ENCODE measurements at regions not wholly inside any gene's neighbourhood (a gene's known extent, or its start where the extent isn't known, plus 50 kb on each side); places are given as distances from the start of the nearest gene placed in this dataset.

- ChIA-PET SMC1A (ENCODE audit: uncharacterized antibody, unreplicated experiment) (interaction anchor here (1.0 to 1.3 kb wide), 2 partner anchors 28 to 35 kb away, joined by 3 read pairs; no protein-coding TSS in a partner anchor), RAD21 (ENCODE audit: unreplicated experiment) (no interaction called here), POLR2A (no interaction called here), CTCF (interaction anchor here (1.4 kb wide), 1 partner anchor 9 kb away, joined by 3 read pairs; no protein-coding TSS in a partner anchor)
- Histone ChIP-seq H3K4me2 (ENCODE audit: control insufficient read depth, insufficient read depth) (no peak overlapping the region), H3K9ac (ENCODE audit: control insufficient read depth, insufficient read depth, low read length) (no peak overlapping the region), H3K79me2 (ENCODE audit: control insufficient read depth, insufficient read depth, low read length) (no peaks in the 10 kb centered on the region), H3K27ac (ENCODE audit: control insufficient read depth, insufficient read depth) (no peak overlapping the region), H3K9me3 (replicated peaks; ENCODE audit: control insufficient read depth, insufficient read depth, low read length) (no peaks in the 10 kb centered on the region), H2AFZ (ENCODE audit: control insufficient read depth, low read depth, low read length) (no peak overlapping the region), H3K36me3 (ENCODE audit: control insufficient read depth in 2 of 2, insufficient read depth in 2 of 2, low read length in 1 of 2) (no peaks in the 10 kb centered on the region), H4K20me1 (ENCODE audit: control insufficient read depth, insufficient read depth) (no peaks in the 10 kb centered on the region), H3K4me3 (no peak overlapping the region), H3K27me3 (replicated peaks in 1 of 2; ENCODE audit: control insufficient read depth in 2 of 2, insufficient read depth in 2 of 2, low read length in 1 of 2) (no peaks in the 10 kb centered on the region), H3K4me1 (ENCODE audit: control insufficient read depth, insufficient read depth, low read length) (no peaks in the 10 kb centered on the region)
- 31% methylated on average over 2 of the region's 2 CpGs for WGBS (ENCODE audit: insufficient coverage, insufficient replicate concordance, low lambda C conversion rate, missing lambda C conversion rate)
- no TSS peak for BruUV-seq (replicated peaks)
- no peak for ATAC-seq
- no peak for DNase-seq (ENCODE audit: low read depth, low spot score)
- intact Hi-C loops (cut with micrococcal nuclease; ENCODE audit: unreplicated experiment): no loop called here
- in situ Hi-C loops (cut with MboI): no loop called here
- FAIRE-seq: no peak
- TF ChIP-seq RBBP5 (conservative IDR thresholded peaks at IDR 0.05) (no peak), ZBTB11 (CRISPR knock-in tag; IDR thresholded peaks at IDR 0.05) (no peak), PBX3 (IDR thresholded peaks at IDR 0.05; ENCODE audit: insufficient replicate concordance, low read depth, low read length) (no peak), PRDM15 (CRISPR knock-in tag; IDR thresholded peaks at IDR 0.05) (no peak), E2F8 (IDR thresholded peaks at IDR 0.05; ENCODE audit: low read depth, partially characterized antibody) (no peak), BMI1 (IDR thresholded peaks at IDR 0.05; ENCODE audit: borderline replicate concordance) (no peak), IRF3 (IDR thresholded peaks at IDR 0.05) (no peak), KLF5 (IDR thresholded peaks at IDR 0.05; ENCODE audit: partially characterized antibody) (no peak), KDM1A (IDR thresholded peaks at IDR 0.05; ENCODE audit: borderline replicate concordance) (no peak), BHLHE40 (IDR thresholded peaks at IDR 0.05; ENCODE audit: borderline replicate concordance in 1 of 2, low read depth in 2 of 2, low read length in 1 of 2) (no peak), POLR2A (IDR thresholded peaks at IDR 0.05; ENCODE audit: low read depth, low read length) (no peak)
Observed at GRCh38 chr13:58795715-58796114, 1164.2 kb downstream of the PCDH17 start.
